HG02571 (cell line): ENCODE measurements at regions not wholly inside any gene's neighbourhood (a gene's known extent, or its start where the extent isn't known, plus 50 kb on each side); places are given as distances from the start of the nearest gene placed in this dataset.

Source experiments
- ATAC-seq: cut with Tn5 transposase; IDR thresholded peaks from one replicate; pipeline ENCODE4 v1.9.1; 2021; ENCODE audit warnings: mild to moderate bottlenecking, moderate library complexity; ENCODE audit not compliant: unreplicated experiment

GRCh38 chr4:122555216-122555615 is 65.7 kb downstream of the IL21 start:
- ATAC-seq: no peak

DNA sequence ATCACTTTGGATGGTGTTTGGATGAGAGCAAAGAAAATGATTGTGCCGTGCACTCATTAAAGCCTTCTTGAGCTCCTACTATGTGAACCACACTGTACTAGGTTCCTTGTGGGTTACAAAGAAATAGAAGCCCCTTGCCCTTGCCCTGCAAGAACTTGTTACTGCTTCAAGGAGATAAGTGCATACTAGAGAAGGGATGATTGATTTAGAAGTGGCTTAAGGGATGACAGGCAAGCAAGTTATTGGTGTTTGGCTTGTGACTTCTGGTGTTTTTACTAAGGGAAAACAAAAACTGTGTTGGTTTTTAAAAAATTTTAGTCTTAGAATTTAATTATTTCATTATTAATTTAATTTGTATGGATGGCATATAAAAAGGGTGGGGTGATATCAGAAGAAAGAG is 67.4 kb downstream of the IL21 start:
- ATAC-seq: no peak

GRCh38 chr4:122552898-122553297 is 68.0 kb downstream of the IL21 start:
- ATAC-seq: no peak

- ATAC-seq: no peak
Observed at GRCh38 chr4:122548886-122549630, 71.8 kb downstream of the IL21 start.

DNA sequence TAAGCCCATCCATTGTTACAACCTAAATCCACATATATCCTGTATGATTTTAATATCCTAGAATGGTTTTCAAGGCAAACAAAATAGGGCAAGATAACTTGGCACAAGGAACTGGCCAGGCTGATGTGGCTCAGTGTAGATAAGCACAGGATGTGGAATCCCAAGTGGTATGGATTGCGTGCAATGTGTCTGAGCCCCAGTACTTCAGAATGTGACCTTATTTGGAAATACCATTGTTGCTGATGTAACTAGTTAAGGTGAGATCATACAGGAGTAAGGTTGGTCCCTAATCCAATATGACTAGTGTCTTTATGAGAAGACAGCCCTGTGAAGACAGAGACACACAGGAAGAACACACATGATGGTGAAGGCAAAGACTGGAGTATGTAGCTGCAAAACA is 72.4 kb downstream of the IL21 start:
- ATAC-seq: no peak

- peak; percentile 84 for ATAC-seq
Observed at GRCh38 chr4:122542411-122543236, 78.2 kb downstream of the IL21 start.

- peak; percentile 6 for ATAC-seq
Observed at GRCh38 chr4:122541996-122542395, 78.9 kb downstream of the IL21 start.

DNA sequence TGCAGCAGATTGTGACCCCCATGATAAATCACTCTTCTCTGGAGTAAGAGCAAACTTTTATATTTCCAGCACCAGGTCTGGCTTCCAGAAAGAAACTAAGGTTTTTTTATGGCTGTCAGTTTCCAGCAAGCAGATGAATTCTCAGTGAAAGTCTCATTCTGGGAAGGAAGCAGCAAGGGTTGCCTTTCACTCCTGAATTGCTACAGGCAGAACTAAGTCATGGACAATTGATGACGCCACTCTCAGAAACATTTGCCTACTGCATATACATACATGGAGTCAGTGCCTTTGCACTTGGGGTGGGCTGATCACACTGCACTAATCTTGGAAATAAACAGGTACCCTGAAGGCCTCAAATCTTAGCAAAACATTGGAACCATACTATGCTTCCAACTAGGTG is 80.0 kb downstream of the IL21 start:
- ATAC-seq: no peak

DNA sequence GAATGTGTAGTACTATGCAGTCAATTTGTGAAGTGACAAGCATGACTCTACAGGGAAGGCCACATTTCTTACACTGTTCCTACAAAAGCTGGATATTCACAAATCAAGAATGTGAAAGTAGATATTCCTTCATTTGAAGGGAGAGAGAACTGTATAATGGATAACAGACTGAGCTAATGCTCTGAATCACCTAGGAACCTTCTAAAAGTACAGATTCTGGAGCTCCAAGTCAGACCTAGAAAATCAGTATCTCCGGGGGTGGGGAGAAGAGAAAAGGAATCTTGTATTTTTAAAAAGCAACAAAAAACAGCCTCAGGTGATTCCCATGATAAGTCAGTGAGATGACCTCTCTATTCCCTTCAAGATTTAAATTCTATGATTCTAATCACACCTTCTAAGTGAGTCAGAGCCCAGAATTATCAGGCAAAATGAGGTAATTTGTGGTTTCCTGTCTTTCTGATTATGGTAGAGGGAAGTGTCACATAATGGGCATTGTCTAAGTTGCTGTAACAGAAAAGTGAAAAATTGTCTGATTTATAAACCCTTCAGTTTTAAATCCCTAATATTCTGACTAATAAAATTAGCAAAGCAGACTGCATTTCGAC is 80.9 kb downstream of the IL21 start:
- ATAC-seq: no peak

DNA sequence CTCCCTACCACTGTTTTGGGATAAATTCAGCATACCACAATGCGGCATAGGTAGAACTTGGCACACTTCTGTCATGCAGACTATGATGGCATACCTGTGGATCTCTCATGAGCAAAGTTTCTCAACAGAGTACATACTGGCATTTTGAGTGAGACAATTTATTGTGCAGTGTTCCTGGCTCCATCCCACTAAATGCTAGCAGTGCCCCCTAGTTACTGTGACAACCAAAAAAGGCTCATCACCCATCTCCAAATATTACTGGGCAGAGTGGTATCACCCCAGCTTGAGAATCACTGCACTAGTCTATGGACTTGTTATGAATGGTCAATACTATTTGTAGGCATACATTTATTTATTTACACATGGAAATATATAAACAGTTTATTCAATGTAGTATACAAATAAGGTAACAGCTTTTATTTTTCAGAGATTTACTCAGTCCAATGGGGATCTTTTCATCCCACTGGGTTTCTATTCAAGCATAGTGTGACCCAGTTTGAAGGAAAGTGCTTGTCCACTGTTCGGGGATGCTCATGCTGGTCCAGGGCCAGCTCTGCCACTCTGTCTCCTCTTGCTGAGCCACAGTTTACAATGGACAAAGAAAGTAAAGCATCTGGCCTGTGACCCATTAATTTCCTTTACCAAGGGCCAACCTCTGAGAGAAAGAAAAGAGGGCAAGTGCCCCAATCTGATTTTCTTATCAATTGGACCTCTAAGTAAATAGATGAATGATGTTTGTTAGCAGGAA is 81.0 kb upstream of the IL2 start:
- ATAC-seq: no peak

GRCh38 chr4:122536001-122536400 is 79.5 kb upstream of the IL2 start:
- ATAC-seq: no peak

- ATAC-seq: no peak
Observed at GRCh38 chr4:122534776-122535175, 78.3 kb upstream of the IL2 start.

GRCh38 chr4:122533841-122534240 is 77.3 kb upstream of the IL2 start:
- ATAC-seq: no peak

GRCh38 chr4:122532766-122533165 is 76.2 kb upstream of the IL2 start:
- no peak for ATAC-seq

DNA sequence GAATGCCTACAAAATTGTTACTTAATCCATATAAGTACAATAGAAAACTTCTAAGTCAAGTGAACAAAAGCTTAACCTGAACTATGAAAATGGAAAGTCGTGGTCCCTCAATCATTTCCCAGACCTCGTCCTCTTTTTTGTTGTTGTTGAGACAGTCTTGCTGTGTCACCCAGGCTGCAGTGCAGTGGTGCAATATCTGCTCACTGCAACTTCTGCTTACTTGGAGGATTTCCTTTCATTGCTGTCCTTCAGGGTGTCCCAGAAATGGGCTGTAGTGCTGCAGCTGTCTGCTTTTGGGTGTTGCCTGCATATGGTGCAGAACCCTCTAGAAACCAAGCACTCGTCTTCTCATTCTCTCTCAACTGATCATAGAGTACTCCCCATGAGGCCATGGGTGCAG is 75.0 kb upstream of the IL2 start:
- no peak for ATAC-seq

DNA sequence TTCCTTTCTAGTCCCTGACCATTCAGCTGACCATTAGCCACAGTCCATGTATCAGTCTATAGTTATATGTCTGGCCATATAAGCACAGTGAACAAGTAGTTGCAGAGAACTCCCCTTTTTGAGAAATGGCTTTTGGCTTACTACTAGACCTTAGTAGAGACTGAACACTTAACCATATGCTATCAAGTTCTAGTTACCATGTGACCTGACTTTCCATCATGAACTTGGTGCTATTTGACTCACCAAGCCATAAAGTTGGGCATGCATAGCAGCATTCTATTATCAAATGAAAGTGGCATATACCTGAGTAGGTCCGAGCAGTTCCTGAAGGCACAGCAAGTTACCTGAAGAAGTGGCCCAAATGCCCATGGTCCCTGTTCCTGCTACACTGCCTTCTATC is 74.5 kb upstream of the IL2 start:
- ATAC-seq: no peak

DNA sequence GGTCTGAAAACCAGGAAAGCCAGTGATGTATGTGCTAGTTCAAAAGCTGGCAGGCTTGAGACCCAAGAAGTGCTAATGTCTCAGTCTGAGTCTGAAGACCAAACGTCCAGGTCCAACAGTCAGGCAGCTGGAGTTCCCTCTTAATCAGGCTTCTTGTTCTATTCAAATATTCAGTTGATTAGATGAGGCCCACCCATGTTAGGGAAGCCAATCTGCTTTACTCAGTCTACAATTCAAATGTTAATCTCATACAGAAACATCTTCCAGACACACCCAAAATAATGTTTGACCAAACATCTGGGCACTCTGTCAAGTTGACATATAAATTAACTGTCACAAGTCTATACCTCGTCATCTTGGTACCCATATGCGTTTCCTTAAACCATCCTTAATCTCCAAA is 72.4 kb upstream of the IL2 start:
- ATAC-seq: no peak

DNA sequence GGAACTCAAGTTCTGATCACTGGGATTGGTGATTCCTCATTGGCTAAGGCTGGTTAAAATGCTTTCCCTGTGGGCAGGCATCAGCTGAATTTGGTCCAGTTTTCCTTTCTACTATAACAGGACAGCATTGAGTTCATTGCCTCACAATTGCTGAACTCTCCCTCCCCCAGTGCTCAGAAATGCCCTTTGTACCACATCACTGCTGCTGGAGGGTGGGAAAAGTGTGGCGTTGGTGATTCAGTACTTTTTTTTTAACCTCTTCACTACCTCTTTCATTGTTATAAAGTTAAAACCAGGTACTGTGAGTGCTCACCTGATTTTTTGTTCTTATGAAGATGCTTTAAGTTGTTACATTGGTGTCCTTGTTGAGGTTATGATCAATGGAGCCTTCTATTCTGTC is 69.3 kb upstream of the IL2 start:
- ATAC-seq: no peak

GRCh38 chr4:122524176-122524575 is 67.7 kb upstream of the IL2 start:
- no peak for ATAC-seq

GRCh38 chr4:122522944-122523343 is 66.4 kb upstream of the IL2 start:
- ATAC-seq: no peak

- no peak for ATAC-seq
Observed at GRCh38 chr4:122517345-122517744, 60.8 kb upstream of the IL2 start.
